WTC11 (cell line): ENCODE measurements at regions not wholly inside any gene's neighbourhood (a gene's known extent, or its start where the extent isn't known, plus 50 kb on each side); places are given as distances from the start of the nearest gene placed in this dataset.

Experiments
- TF ChIP-seq, protein P1 (sequence below): sonication (generic); formaldehyde crosslinking; IDR thresholded peaks from 2 replicates; pipeline ENCODE4 v1.8.1; 2023; ENCODE audit warnings: mild to moderate bottlenecking, missing genetic modification reagents
- TF ChIP-seq, protein P2 (sequence below): fragments of 250-450 bp; sonication (Bioruptor Pico); IDR thresholded peaks from 2 replicates; pipeline ENCODE4 v1.8.0; 2021; ENCODE audit warnings: mild to moderate bottlenecking

DNA sequence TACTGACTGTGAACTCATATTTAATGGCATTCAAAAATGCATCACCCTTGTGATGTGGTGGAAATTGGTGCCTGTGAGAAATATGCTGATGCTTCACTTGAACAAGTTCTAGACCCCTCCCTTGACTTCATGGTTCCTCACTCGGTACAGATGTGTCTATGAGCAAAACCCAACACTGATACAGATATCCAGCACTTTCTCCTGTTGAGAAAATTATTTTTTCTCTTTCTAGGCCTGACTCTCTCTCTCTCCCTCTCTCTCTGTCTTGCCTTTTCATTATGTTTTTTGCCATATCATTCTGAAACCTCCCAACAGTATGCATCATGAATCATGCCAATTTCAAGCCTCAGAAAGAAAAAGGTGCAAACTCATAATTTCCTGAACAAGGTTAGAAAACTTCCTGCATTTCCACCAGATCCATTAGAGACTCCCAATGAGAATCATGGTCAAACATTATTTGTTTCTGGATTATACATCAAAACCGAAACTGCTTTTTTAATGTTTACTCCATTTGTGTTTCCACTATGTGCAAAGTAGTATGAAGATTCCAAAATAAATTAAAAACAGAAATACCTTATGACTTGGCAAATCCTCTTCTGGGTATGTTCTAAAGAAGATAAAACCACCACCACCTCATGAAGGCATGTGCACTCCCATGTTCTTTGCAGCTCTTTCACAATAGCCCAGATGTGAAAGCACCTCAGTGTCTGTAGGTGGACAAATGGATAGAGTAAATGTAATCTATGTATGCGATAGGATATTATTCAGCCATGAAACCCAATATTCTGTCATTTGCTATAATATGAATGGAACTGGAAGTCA is 543.6 kb downstream of the TMEM121 start:
- TF ChIP-seq, protein P1, sequence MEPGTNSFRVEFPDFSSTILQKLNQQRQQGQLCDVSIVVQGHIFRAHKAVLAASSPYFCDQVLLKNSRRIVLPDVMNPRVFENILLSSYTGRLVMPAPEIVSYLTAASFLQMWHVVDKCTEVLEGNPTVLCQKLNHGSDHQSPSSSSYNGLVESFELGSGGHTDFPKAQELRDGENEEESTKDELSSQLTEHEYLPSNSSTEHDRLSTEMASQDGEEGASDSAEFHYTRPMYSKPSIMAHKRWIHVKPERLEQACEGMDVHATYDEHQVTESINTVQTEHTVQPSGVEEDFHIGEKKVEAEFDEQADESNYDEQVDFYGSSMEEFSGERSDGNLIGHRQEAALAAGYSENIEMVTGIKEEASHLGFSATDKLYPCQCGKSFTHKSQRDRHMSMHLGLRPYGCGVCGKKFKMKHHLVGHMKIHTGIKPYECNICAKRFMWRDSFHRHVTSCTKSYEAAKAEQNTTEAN = no peak
- TF ChIP-seq, protein P2, sequence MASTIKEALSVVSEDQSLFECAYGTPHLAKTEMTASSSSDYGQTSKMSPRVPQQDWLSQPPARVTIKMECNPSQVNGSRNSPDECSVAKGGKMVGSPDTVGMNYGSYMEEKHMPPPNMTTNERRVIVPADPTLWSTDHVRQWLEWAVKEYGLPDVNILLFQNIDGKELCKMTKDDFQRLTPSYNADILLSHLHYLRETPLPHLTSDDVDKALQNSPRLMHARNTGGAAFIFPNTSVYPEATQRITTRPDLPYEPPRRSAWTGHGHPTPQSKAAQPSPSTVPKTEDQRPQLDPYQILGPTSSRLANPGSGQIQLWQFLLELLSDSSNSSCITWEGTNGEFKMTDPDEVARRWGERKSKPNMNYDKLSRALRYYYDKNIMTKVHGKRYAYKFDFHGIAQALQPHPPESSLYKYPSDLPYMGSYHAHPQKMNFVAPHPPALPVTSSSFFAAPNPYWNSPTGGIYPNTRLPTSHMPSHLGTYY (CRISPR knock-in tag) = no peak
